ENCODE measurements at regions not wholly inside any gene's neighbourhood (a gene's known extent, or its start where the extent isn't known, plus 50 kb on each side); places are given as distances from the start of the nearest gene placed in this dataset.

DNA sequence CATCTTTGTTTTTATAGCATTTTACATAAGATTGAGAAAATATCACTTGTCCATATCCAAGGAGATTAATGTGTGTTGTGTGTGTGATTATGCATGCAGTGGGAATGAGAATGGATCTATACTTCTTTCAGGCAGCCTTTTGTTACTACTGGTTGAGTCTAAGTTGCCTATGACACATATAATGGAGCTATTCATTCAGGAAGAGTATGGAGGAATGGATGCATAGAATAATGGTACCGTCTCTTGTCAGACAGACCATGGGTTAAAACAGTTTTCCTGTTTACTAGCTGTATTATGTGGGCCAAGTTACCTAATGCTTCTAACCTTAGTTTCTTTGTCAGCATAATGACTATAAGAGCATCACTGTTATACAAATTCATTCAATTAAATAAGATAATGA lies 155.4 kb upstream of the KYNU start:
- ATAC-seq (ENCODE audit: low FRiP score in 2 of 2) (no peak), DNase-seq (no peak)
- H3K36me3 ChIP-seq: no peaks in the 10 kb centered on the region
- no peak overlapping the region for H3K27ac ChIP-seq
- peaks cover 0 to 3% (median 0%) of the 10 kb centered on the region in 4 donors for H3K4me1 ChIP-seq
- no peak overlapping the region for H3K4me3 ChIP-seq
- H3K27me3 ChIP-seq: no peaks in the 10 kb centered on the region
- TF ChIP-seq CTCF (IDR thresholded peaks at IDR 0.05) (no peak), POLR2A (IDR thresholded peaks at IDR 0.05) (no peak), EP300 (IDR thresholded peaks at IDR 0.05) (no peak), POLR2AphosphoS5 (IDR thresholded peaks at IDR 0.05) (no peak)
- no peaks in the 10 kb centered on the region for H3K9me3 ChIP-seq
- 84 to 100% methylated on average over 1 of the region's 1 CpG for WGBS, 2 donors

- Histone ChIP-seq H3K27ac (no peak overlapping the region), H3K9me3 (no peaks in the 10 kb centered on the region), H3K36me3 (no peaks in the 10 kb centered on the region), H3K4me3 (no peak overlapping the region), H3K27me3 (no peaks in the 10 kb centered on the region), H3K4me1 (peaks cover 0 to 3% (median 0%) of the 10 kb centered on the region in 4 donors)
- TF ChIP-seq EP300 (IDR thresholded peaks at IDR 0.05) (no peak), POLR2A (IDR thresholded peaks at IDR 0.05) (no peak), CTCF (IDR thresholded peaks at IDR 0.05) (no peak), POLR2AphosphoS5 (IDR thresholded peaks at IDR 0.05) (no peak)
- 85 to 92% methylated on average over 2 of the region's 2 CpGs for WGBS, 2 donors
- ATAC-seq (ENCODE audit: low FRiP score in 2 of 2) (no peak), DNase-seq (no peak)
Measured at GRCh38 chr2:142721015-142721414, 156.4 kb upstream of the KYNU start.

DNA sequence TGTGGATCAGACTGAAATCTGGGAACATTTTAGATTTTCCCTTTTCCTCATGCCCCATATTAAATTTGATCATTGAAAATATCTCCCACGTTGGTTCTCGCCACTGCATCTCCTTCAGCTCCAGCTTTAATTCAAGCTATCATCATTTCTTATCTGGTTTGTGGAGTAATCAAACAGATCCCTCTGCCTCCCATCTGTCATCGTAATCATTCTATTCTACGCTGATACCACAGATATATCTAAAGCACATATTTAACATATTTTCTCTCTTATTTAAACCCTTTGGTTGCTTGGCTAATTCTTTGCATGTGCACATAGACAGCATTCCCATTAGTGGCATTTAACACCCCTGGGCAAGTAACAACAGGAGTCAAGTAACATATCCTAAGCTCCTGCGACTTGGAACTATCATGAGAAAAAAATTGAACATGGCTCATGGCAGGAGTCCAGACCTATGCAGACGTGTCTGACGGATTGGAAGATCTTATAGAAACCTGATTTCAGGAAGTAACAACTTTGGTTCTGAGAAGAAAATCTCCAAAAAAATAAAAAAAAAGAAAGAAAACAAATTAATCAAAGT lies 158.8 kb upstream of the KYNU start:
- DNase-seq: no peak
- ATAC-seq (ENCODE audit: low FRiP score in 2 of 2): no peak
- H3K9me3 ChIP-seq: no peaks in the 10 kb centered on the region
- no peak for TF ChIP-seq EP300 (IDR thresholded peaks at IDR 0.05)
- 77 to 81% methylated on average over 7 of the region's 7 CpGs for WGBS, 2 donors
- H3K27me3 ChIP-seq: no peaks in the 10 kb centered on the region
- no peaks in the 10 kb centered on the region for H3K4me1 ChIP-seq
- no peak overlapping the region for H3K4me3 ChIP-seq
- H3K27ac ChIP-seq: no peak overlapping the region
- no peaks in the 10 kb centered on the region for H3K36me3 ChIP-seq

- WGBS, 2 donors: 80 to 84% methylated on average over 6 of the region's 6 CpGs
Measured at GRCh38 chr2:142716463-142717242, 160.8 kb upstream of the KYNU start.

DNA sequence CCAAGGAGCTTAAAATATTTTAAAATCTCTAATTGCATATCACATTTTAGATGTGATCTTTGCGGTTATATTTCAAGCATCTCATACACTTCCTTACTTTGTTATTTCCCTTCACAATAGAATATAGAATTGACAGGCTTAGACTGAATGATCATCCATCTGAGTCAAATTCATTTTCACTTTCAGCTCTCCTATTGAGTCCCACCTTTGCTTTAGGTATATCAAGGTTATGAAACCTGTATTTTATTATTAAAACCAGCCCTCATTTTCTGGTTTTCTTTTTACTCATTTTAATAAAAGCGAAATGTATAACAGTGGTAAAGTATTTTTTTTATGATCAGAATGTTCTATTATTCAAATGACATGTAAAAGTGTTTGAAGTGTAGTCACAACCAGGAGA lies 162.9 kb upstream of the KYNU start:
- ATAC-seq (ENCODE audit: low FRiP score in 2 of 2): no peak
- Histone ChIP-seq H3K4me3 (no peak overlapping the region), H3K36me3 (no peaks in the 10 kb centered on the region), H3K9me3 (no peaks in the 10 kb centered on the region), H3K27me3 (no peaks in the 10 kb centered on the region), H3K27ac (no peak overlapping the region), H3K4me1 (no peaks in the 10 kb centered on the region)
- no peak for DNase-seq
- WGBS, 2 donors: 82 to 84% methylated on average over 2 of the region's 2 CpGs
- no peak for TF ChIP-seq POLR2A (IDR thresholded peaks at IDR 0.05)
- no peak for TF ChIP-seq CTCF (IDR thresholded peaks at IDR 0.05)
- no peak for TF ChIP-seq EP300 (IDR thresholded peaks at IDR 0.05)
- no peak for TF ChIP-seq POLR2AphosphoS5 (IDR thresholded peaks at IDR 0.05)

More at GRCh38 chr2:142716463-142717242, 160.8 kb upstream of the KYNU start:
- no peak for TF ChIP-seq POLR2A (IDR thresholded peaks at IDR 0.05)
- no peak for TF ChIP-seq EP300 (IDR thresholded peaks at IDR 0.05)
- TF ChIP-seq CTCF (IDR thresholded peaks at IDR 0.05): no peak
- no peak for TF ChIP-seq POLR2AphosphoS5 (IDR thresholded peaks at IDR 0.05)
- Histone ChIP-seq H3K27me3 (no peaks in the 10 kb centered on the region), H3K9me3 (no peaks in the 10 kb centered on the region), H3K36me3 (no peaks in the 10 kb centered on the region), H3K27ac (no peak overlapping the region), H3K4me1 (no peaks in the 10 kb centered on the region), H3K4me3 (no peak overlapping the region)
- ATAC-seq (ENCODE audit: low FRiP score in 2 of 2): no peak
- DNase-seq: no peak

Measured in upper lobe of left lung (tissue), 6 donors.